Inflammatory macrophage treated with lipopolysaccharide for 1 hour (primary cell): ENCODE measurements at regions not wholly inside any gene's neighbourhood (a gene's known extent, or its start where the extent isn't known, plus 50 kb on each side); places are given as distances from the start of the nearest gene placed in this dataset.

Experiments used
- DNase-seq, 2 donors: peaks; one replicate each; pipeline ENCODE4 v3.0.0-alpha.2; 2020 to 2022

- DNase-seq = no peak
These were observed 564.8 kb upstream of the WWC1 start for GRCh38 chr5:167726642-167727041.

DNA sequence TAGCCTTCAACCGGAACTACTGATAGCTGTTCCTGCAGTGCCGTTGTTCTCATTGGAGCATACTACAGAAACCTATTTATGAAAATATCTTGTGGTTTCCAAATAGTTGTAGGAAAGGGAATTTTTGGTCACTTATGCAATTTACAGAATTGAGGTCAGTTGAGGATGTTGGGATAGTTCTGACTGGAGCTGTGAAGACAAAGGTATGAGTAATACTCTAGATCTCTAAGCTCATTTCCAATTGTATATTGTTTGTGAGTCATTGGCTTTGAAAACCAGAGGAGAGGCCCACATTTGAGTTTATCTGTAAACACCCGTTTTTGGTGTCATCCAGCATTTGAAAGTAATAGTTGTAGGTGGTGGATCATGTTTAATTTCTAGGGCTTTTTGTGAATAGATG is 561.3 kb upstream of the WWC1 start:
- peak; percentile 4 to 35 for DNase-seq

- DNase-seq = no peak
These were observed 560.8 kb upstream of the WWC1 start for GRCh38 chr5:167730656-167731055.

GRCh38 chr5:167731951-167732350 is 559.5 kb upstream of the WWC1 start:
- DNase-seq = no peak

DNA sequence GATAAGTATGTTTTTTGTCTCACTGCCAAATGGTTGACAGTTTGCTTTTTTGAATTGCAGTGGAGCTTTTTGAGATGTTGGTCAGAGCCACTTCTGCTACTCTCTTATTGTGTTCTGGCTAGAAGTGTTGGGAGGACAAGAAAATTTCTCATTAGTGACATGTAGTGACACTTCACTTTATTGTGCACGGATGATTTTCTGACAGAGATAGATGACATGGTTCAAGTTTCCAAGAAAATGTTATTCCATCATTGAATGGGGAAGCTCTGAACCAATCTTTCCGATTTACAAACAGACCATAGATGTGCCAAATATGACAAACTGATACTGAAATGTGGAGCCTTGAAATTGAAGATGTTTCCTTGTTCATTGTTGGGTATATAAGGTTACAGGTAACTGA is 558.9 kb upstream of the WWC1 start:
- no peak for DNase-seq

DNA sequence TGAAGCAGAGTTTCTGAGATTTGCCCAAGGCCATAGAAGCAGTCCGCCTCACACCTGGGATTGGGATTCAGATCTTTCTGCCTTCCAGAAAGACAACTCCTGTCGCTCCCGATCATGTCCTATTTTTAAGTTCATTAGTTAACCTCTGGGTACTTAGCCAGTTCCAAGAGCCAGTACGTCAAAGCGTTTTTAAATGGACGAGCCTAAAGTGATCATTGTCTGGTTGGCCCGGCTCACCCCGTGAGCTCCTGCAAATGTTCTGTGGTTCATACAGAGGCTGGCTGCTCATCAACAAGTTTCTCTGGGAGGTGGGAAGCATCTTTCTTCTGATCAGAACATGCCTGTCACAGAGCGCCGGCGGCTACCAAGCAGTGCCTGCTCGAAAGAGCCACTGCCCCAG is 554.5 kb upstream of the WWC1 start:
- no peak for DNase-seq

DNA sequence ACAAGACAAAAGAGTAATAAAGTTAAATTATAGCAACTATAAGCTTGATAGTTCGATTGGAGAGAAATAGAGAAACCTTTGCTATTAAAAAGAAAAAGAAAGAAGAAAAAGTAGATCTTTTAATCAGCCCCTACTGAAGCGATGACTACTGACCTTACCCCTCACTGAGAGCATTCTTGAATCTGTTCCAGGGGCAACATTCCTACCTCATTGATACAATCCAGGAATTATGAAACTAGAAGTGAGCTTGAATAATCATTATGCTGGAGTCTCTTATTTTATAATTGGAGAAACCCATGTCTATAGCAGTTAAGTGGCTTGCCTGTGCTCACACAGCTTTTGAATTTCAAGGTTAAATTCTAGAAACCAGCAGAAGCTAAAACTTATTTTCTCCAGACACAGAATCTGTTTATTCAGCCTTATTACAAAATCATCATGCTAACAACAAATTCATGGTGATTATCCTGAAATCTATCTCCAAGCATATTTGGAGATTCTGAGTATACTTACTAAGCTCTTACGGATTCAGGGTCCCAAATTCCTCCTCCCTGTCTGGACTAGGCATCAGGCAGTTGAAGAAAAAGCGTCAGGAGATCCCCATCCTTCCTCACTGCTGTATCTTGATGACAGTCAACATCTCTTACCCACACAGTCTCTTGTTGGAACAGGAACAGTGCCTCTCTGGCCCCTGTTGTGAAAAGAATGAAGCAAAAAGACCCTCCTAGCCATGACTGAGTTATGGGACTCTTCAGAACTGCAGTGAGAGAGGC is 547.6 kb upstream of the WWC1 start:
- DNase-seq = no peak

- DNase-seq = no peak
These were observed 545.6 kb upstream of the WWC1 start for GRCh38 chr5:167745868-167746267.

- no peak for DNase-seq
These were observed 540.9 kb upstream of the WWC1 start for GRCh38 chr5:167750586-167750985.

- no peak for DNase-seq
These were observed 538.5 kb upstream of the WWC1 start for GRCh38 chr5:167752936-167753335.

- no peak for DNase-seq
These were observed 537.5 kb upstream of the WWC1 start for GRCh38 chr5:167753725-167754490.

- no peak for DNase-seq
These were observed 536.9 kb upstream of the WWC1 start for GRCh38 chr5:167754501-167755021.

- DNase-seq = no peak
These were observed 536.0 kb upstream of the WWC1 start for GRCh38 chr5:167755420-167755819.

GRCh38 chr5:167759057-167759821 is 532.2 kb upstream of the WWC1 start:
- DNase-seq = peak; percentile 33 to 35

- DNase-seq = no peak
These were observed 527.7 kb upstream of the WWC1 start for GRCh38 chr5:167763772-167764171.

DNA sequence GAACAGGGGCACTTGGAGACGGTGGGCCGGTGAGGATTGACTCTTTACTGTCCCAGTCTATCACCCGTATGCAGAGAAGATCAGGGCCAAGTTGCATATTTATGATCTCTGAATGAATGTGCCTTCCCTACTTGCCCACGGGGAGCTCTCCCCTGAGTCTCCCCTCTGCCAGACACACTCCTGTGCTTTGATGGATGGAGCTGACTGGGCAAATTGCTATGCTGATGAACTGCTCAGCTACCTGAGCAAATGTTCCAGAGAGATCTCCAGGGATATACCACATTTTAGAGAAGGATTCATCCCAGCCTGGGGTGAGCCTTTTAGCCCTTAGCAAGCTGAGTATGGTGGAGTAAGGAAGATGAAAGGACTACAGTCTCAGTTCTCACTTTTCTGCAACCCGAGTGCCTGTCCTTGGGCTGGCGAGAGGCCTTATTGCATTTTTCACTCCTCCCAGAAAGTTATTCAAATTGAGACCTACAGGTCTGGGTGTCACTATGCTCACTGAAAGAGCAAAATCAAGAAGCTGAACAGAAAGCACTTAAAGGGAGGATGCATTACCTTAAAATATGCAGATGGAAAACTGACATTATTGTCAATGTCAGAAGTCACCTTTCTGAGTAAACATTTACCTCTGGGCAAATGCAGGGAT is 526.7 kb upstream of the WWC1 start:
- no peak for DNase-seq

DNA sequence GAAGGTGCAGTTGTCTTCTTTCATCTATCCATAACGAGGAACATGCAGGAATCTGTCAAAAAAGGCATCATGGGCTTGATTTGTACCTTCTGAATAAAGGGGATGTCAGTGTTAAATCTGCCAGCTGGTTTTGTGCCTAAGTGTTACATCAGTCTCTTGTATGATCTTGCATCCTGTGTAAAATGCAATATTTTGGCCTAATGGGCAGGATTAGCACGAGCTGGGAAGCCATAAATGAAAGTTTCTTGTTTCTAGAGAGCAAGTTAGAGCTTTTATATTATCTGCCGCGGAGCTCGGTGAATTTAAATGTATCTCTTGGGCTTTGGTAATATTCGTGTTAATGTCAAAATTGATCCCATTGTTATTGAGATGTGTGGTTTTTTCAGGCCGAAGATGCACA is 526.1 kb upstream of the WWC1 start:
- no peak for DNase-seq

DNA sequence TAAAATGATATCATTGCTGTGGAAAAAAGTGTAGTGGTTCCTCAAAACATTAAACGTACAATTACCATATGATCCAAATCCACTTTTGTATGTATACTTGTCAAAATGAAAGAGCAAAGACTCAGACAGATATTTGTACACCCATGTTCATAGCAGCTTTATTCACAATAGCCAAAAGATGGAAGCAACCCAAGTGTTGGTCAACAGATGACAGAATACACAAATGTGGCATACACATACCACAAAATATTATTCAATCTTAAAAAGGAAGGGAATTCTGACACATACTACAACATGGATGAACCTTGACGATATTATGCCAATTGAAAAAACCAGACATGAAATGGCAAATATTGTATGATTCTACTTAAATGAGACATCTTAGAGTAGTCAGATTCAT is 524.5 kb upstream of the WWC1 start:
- no peak for DNase-seq

- no peak for DNase-seq
These were observed 523.6 kb upstream of the WWC1 start for GRCh38 chr5:167767795-167768194.

DNA sequence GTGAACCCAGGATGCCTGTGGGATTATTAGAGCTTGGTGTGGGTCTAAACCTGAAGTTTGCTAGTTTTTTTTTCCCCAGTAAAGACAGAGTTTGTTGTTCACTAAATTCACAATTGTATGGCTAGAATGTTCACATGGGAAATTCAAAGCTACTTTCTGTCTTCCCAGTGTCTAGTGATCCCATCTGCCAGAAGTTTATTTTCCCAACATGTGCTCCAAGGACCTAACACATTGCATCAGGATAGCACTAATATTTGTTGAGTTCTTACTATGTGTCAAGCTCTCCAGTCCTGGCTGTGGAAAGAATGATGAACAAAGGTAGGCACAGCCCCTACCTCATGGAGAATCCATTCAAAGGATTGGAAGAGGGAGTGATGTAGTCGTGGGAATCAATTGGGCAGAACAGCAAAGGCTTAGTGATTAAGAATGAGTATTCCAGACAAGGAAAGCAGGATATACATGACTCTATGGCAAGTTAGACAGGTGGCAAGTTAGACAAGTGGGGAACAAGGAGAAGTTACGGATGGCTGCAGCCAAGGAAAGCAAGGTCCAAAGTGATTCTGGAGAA is 521.5 kb upstream of the WWC1 start:
- DNase-seq = no peak

- no peak for DNase-seq
These were observed 521.0 kb upstream of the WWC1 start for GRCh38 chr5:167770461-167770860.

DNA sequence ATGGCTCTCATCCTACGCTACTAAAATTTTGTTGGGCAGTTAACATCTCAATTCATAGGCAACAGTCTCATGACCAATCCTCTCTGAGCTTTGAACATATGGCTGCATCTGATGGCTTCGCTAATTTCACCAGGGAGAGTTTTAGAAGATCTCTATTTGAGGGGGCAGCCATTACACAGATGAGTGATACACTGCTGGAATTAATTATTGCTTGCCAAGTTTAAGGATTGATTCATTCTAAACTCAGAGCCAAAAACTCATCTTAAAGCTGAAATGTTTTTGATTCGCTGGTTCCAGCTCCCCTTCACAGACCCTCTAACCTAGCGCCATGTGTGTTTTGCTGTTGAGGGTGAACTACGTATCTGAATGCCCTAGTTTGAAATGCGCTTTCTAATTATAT is 519.9 kb upstream of the WWC1 start:
- no peak for DNase-seq
